Caco-2 (cell line): ENCODE measurements at regions not wholly inside any gene's neighbourhood (a gene's known extent, or its start where the extent isn't known, plus 50 kb on each side); places are given as distances from the start of the nearest gene placed in this dataset.
"Not testable (repeated sequence)": the region's sequence is repeated elsewhere in the genome, so short reads cannot be mapped to it uniquely, and the experiment has no call there.

ENCODE experiments used
- BruUV-seq: library from RNA; stranded (reverse); fragments of 400-500 nt; replicated peaks from 2 replicates; lab custom pipeline; 2021; lab: Mats Ljungman, UMichigan
- CTCF ChIA-PET: fragments of 300-600 bp; sonication (Branson Sonifier 250); formaldehyde crosslinking; loops from one replicate; lab custom pipeline; 2022; ENCODE audit warnings: antibody characterized with exemption; lab: Charles Lee
- POLR2A ChIA-PET: fragments of 300-600 bp; sonication (Branson Sonifier 250); formaldehyde crosslinking; loops from one replicate; lab custom pipeline; 2022; ENCODE audit warnings: antibody characterized with exemption; lab: Charles Lee
- DNase-seq, 2 experiments: peaks; one replicate each; pipeline versions ENCODE4 v3.0.0 to v3.0.0-alpha.2; 2020 to 2022
- H3K27me3 ChIP-seq: replicated peaks from 2 replicates; pipeline ENCODE4 v1.6.0; 2011; ENCODE audit warnings: low read length; ENCODE audit not compliant: control insufficient read depth, insufficient read depth
- H3K36me3 ChIP-seq: 2 replicates; pipeline ENCODE4 v1.5.1; 2011; ENCODE audit warnings: low read length; ENCODE audit not compliant: control insufficient read depth, insufficient read depth
- H3K4me1 ChIP-seq: fragments of 250-450 bp; sonication (Bioruptor Pico); 2 replicates; pipeline ENCODE4 v1.5.1; 2020; ENCODE audit warnings: mild to moderate bottlenecking
- H3K4me3 ChIP-seq: 2 replicates; pipeline ENCODE4 v1.5.1; 2011; ENCODE audit warnings: low read depth, mild to moderate bottlenecking, control low read depth, low read length
- H3K9me3 ChIP-seq: fragments of 250-450 bp; sonication (Bioruptor Pico); 2 replicates; pipeline ENCODE4 v1.5.1; 2020; ENCODE audit warnings: mild to moderate bottlenecking, moderate library complexity
- H3K27ac Mint-ChIP-seq: one replicate; pipeline ENCODE4 v1.8.0; 2022; ENCODE audit warnings: mixed read lengths; ENCODE audit not compliant: unreplicated experiment
- H3K27me3 Mint-ChIP-seq: one replicate; pipeline ENCODE4 v1.8.0; 2022; ENCODE audit warnings: mixed read lengths; ENCODE audit not compliant: insufficient read depth, unreplicated experiment
- H3K36me3 Mint-ChIP-seq: one replicate; pipeline ENCODE4 v1.8.0; 2022; ENCODE audit warnings: mild to moderate bottlenecking, mixed read lengths; ENCODE audit not compliant: insufficient read depth, unreplicated experiment
- H3K4me1 Mint-ChIP-seq: one replicate; pipeline ENCODE4 v1.8.0; 2022; ENCODE audit warnings: low read depth, mixed read lengths; ENCODE audit not compliant: unreplicated experiment
- H3K4me3 Mint-ChIP-seq: one replicate; pipeline ENCODE4 v1.8.0; 2022; ENCODE audit warnings: mild to moderate bottlenecking, moderate library complexity, mixed read lengths; ENCODE audit not compliant: unreplicated experiment
- H3K9me3 Mint-ChIP-seq: one replicate; pipeline ENCODE4 v1.8.0; 2022; ENCODE audit warnings: mixed read lengths; ENCODE audit not compliant: unreplicated experiment
- intact Hi-C: fragments of 100-400 bp; cut with micrococcal nuclease; formaldehyde crosslinking; loops from one replicate; pipeline ENCODE4 v1.10.0; 2022; ENCODE audit not compliant: unreplicated experiment
- TF ChIP-seq, protein P1 (sequence below), 2 experiments: fragments of 200-600 bp in 1 of 2; IDR thresholded peaks; 1 replicate in 1 of 2; 2 replicates in 1 of 2; pipeline versions ENCODE4 v1.5.1 to v1.8.0; 2011 to 2022; ENCODE audit warnings: antibody characterized with exemption in 1 of 2, control low read depth in 1 of 2, inconsistent platforms in 1 of 2, low read depth in 1 of 2, low read length in 1 of 2, mild to moderate bottlenecking in 1 of 2, moderate library complexity in 1 of 2; ENCODE audit not compliant: insufficient read depth in 1 of 2, severe bottlenecking in 1 of 2, unreplicated experiment in 1 of 2

DNA sequence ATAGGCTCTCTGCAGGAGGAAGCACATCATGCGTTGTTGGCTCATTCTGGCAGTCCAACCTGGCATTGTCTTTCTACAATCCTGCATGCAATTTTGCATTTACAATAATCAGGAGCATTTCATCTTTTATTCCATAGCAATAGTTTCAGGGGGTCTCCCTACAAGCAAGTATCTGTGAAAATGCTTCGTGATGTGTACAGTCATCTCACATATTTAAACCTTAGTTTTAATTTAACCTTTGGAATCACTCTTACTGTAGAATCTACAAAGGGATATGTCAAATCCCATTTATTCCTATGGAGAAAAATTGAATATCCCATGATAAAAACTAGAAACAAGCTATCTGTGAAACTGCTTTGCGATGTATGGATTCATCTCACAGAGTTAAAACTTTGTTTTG, 112.0 kb upstream of the WSB1 start:
- Mint-ChIP-seq H3K36me3 (no peaks in the 10 kb centered on the region), H3K4me1 (no peaks in the 10 kb centered on the region), H3K9me3 (peaks cover 11% of the 10 kb centered on the region), H3K27ac (no peak overlapping the region), H3K27me3 (no peaks in the 10 kb centered on the region), H3K4me3 (no peak overlapping the region)
- Histone ChIP-seq H3K4me3 (no peak overlapping the region), H3K4me1 (no peaks in the 10 kb centered on the region), H3K27me3 (no peaks in the 10 kb centered on the region), H3K9me3 (peaks cover 10% of the 10 kb centered on the region; the same call in 1 of the 2 replicates), H3K36me3 (no peaks in the 10 kb centered on the region)
- BruUV-seq, result no TSS peak
- POLR2A ChIA-PET, result no interaction called here
- intact Hi-C loops, result no loop called here
- TF ChIP-seq, protein P1, sequence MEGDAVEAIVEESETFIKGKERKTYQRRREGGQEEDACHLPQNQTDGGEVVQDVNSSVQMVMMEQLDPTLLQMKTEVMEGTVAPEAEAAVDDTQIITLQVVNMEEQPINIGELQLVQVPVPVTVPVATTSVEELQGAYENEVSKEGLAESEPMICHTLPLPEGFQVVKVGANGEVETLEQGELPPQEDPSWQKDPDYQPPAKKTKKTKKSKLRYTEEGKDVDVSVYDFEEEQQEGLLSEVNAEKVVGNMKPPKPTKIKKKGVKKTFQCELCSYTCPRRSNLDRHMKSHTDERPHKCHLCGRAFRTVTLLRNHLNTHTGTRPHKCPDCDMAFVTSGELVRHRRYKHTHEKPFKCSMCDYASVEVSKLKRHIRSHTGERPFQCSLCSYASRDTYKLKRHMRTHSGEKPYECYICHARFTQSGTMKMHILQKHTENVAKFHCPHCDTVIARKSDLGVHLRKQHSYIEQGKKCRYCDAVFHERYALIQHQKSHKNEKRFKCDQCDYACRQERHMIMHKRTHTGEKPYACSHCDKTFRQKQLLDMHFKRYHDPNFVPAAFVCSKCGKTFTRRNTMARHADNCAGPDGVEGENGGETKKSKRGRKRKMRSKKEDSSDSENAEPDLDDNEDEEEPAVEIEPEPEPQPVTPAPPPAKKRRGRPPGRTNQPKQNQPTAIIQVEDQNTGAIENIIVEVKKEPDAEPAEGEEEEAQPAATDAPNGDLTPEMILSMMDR (IDR thresholded peaks at IDR 0.05; ENCODE audit: insufficient read depth in 1 of 2, low read depth in 1 of 2, low read length in 1 of 2, severe bottlenecking in 1 of 2, unreplicated experiment in 1 of 2), result no peak
- CTCF ChIA-PET, result no interaction called here
- DNase-seq, result no peak

DNA sequence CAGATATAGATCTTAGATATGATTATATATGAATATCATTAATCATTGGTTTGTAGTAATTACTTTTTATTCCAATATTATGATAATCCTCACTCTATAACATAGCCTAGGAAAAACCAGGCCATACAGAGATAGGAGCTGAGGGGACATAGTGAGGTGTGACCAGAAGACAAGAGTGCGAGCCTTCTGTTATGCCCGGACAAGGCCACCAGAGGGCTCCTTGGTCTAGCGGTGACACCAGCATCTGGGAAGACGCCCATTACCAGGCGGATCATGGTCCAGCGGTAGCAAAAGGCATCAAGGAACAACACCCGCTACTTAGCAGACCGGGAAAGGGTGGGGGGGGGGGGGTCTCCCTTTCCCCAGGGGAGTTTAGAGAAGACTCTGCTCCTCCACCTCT, 96.4 kb upstream of the WSB1 start:
- H3K27me3 Mint-ChIP-seq, H3K36me3 Mint-ChIP-seq, H3K27ac Mint-ChIP-seq, H3K9me3 ChIP-seq, BruUV-seq, H3K4me3 Mint-ChIP-seq, H3K9me3 Mint-ChIP-seq, H3K4me3 ChIP-seq, H3K36me3 ChIP-seq, H3K4me1 Mint-ChIP-seq, H3K4me1 ChIP-seq, H3K27me3 ChIP-seq, POLR2A ChIA-PET: not testable (repeated sequence)
- DNase-seq, result peak; percentile 50 to 51
- intact Hi-C loops, result loop anchor here (5.0 kb wide), 1 partner anchor 40 kb away; no protein-coding TSS in a partner anchor
- TF ChIP-seq, protein P1 (IDR thresholded peaks at IDR 0.05; ENCODE audit: insufficient read depth in 1 of 2, low read depth in 1 of 2, low read length in 1 of 2, severe bottlenecking in 1 of 2, unreplicated experiment in 1 of 2), result peak; percentile 28 to 34
- CTCF ChIA-PET, result interaction anchor here (1.1 kb wide), 1 partner anchor 135 kb away, joined by 3 read pairs; no protein-coding TSS in a partner anchor

DNA sequence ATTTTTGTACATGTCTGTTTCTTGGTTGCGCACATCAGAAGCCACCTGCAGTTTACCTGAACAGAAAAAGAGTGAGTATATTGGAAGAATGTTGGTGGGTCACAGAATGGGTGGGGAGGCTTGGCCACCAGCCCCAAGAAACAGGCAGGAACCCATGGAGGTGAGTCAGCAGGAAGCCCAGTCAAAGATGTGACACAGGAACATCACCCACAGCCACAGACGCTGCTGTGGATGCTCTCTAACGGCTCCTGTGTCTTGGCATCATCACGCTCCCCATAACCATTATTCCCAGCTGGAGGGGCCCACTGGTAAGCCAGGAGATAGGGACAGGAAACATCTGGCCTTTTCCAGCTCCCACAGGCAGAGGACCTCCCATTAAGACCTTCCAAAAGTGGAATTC, 94.0 kb upstream of the WSB1 start:
- H3K9me3 Mint-ChIP-seq, result no peaks in the 10 kb centered on the region

More for the DNA sequence above, 94.0 kb upstream of the WSB1 start:
- no peak overlapping the region for H3K4me3 Mint-ChIP-seq
- H3K9me3 ChIP-seq, result no peaks in the 10 kb centered on the region
- no peaks in the 10 kb centered on the region for H3K27me3 ChIP-seq
- H3K27me3 Mint-ChIP-seq, result peaks cover 5% of the 10 kb centered on the region
- CTCF ChIA-PET, result no interaction called here
- H3K27ac Mint-ChIP-seq, result no peak overlapping the region
- TF ChIP-seq, protein P1 (IDR thresholded peaks at IDR 0.05; ENCODE audit: insufficient read depth in 1 of 2, low read depth in 1 of 2, low read length in 1 of 2, severe bottlenecking in 1 of 2, unreplicated experiment in 1 of 2), result no peak
- no peak overlapping the region for H3K4me3 ChIP-seq
- H3K36me3 ChIP-seq, result no peaks in the 10 kb centered on the region
- intact Hi-C loops, result loop anchor here (5.0 kb wide), 1 partner anchor 37 kb away; no protein-coding TSS in a partner anchor
- H3K36me3 Mint-ChIP-seq, result no peaks in the 10 kb centered on the region
- H3K4me1 Mint-ChIP-seq, result peaks cover 6% of the 10 kb centered on the region
- no peaks in the 10 kb centered on the region for H3K4me1 ChIP-seq
- BruUV-seq, result no TSS peak
- POLR2A ChIA-PET, result no interaction called here
- DNase-seq, result no peak
